Testis (tissue), 2 donors: ENCODE measurements at regions not wholly inside any gene's neighbourhood (a gene's known extent, or its start where the extent isn't known, plus 50 kb on each side); places are given as distances from the start of the nearest gene placed in this dataset.

Experiments
- CTCF ChIP-seq, 3 experiments: fragments of 450-650 bp in 2 of 3; fragments of 200-600 bp in 1 of 3; sonication (generic) in 1 of 3; IDR thresholded peaks; one replicate each; pipeline ENCODE4 v1.5.1; 2016 to 2019; ENCODE audit warnings: antibody characterized with exemption in 3 of 3, mild to moderate bottlenecking in 2 of 3, moderate library complexity in 1 of 3
- POLR2A ChIP-seq: fragments of 450-650 bp; IDR thresholded peaks from one replicate; pipeline ENCODE4 v1.6.1; 2017; ENCODE audit warnings: antibody characterized with exemption, mild to moderate bottlenecking, moderate library complexity

- TF ChIP-seq POLR2A (no peak), CTCF (IDR thresholded peaks at IDR 0.05) (no peak)
Observed at GRCh38 chr3:35970793-35971192, 331.5 kb downstream of the ARPP21 start.
